K562 (cell line): ENCODE measurements at regions not wholly inside any gene's neighbourhood (a gene's known extent, or its start where the extent isn't known, plus 50 kb on each side); places are given as distances from the start of the nearest gene placed in this dataset.

Experiments
- BRCA1 ChIP-seq, 2 experiments: fragments of 450-650 bp in 1 of 2; sonication (generic) in 1 of 2; formaldehyde crosslinking in 1 of 2; IDR thresholded peaks; 2 replicates each; pipeline versions ENCODE4 v1.5.0 to v1.6.1; 2017 to 2020; ENCODE audit warnings: mild to moderate bottlenecking in 1 of 2, missing genetic modification reagents in 1 of 2
- CHD1 ChIP-seq: fragments of 200-600 bp; sonication (generic); IDR thresholded peaks from one replicate; pipeline ENCODE4 v1.6.1; 2012; ENCODE audit warnings: mild to moderate bottlenecking, moderate library complexity, low read length, inconsistent platforms
- FIP1L1 ChIP-seq: fragments of 200-400 bp; formaldehyde crosslinking; IDR thresholded peaks from 2 replicates; pipeline ENCODE4 v1.6.1; 2018; ENCODE audit warnings: mild to moderate bottlenecking, low read depth, low read length; ENCODE audit not compliant: poor library complexity, severe bottlenecking
- FOXM1 ChIP-seq, 2 experiments: fragments of 450-650 bp in 1 of 2; sonication (generic) in 1 of 2; formaldehyde crosslinking in 1 of 2; IDR thresholded peaks; 2 replicates each; pipeline versions ENCODE4 v1.6.1 to v1.9.0; 2017 to 2022; ENCODE audit warnings: low read depth in 2 of 2, mild to moderate bottlenecking in 2 of 2, missing genetic modification reagents in 1 of 2, moderate library complexity in 1 of 2
- HNRNPK ChIP-seq: fragments of 200-400 bp; formaldehyde crosslinking; IDR thresholded peaks from one replicate; pipeline ENCODE4 v1.6.1; 2018; ENCODE audit warnings: mild to moderate bottlenecking, low read depth, low read length; ENCODE audit not compliant: poor library complexity, severe bottlenecking
- HOXB6 ChIP-seq: fragments of 250-450 bp; sonication (Bioruptor Pico); IDR thresholded peaks from 2 replicates; pipeline ENCODE4 v1.5.1; 2022; ENCODE audit warnings: mild to moderate bottlenecking, borderline replicate concordance
- JUNB ChIP-seq: fragments of 450-650 bp; formaldehyde crosslinking; conservative IDR thresholded peaks from 2 replicates; pipeline ENCODE4 v1.4.0; 2020; ENCODE audit warnings: mild to moderate bottlenecking
- MIER1 ChIP-seq: fragments of 450-650 bp; IDR thresholded peaks from 2 replicates; pipeline ENCODE4 v1.6.1; 2016; ENCODE audit warnings: antibody characterized with exemption, mild to moderate bottlenecking, low read depth
- MTF1 ChIP-seq: fragments of 250-450 bp; sonication (Bioruptor Pico); IDR thresholded peaks from 2 replicates; pipeline ENCODE4 v1.9.0; 2021; ENCODE audit warnings: moderate library complexity, mild to moderate bottlenecking, inconsistent platforms, borderline replicate concordance
- NFXL1 ChIP-seq: fragments of 450-650 bp; formaldehyde crosslinking; IDR thresholded peaks from 2 replicates; pipeline ENCODE4 v1.4.0; 2021; ENCODE audit warnings: mild to moderate bottlenecking
- NR4A1 ChIP-seq, 2 experiments: fragments of 250-450 bp in 1 of 2; fragments of 450-650 bp in 1 of 2; sonication (Bioruptor Pico) in 1 of 2; IDR thresholded peaks; 2 replicates each; pipeline versions ENCODE4 v1.4.0 to v1.6.1; 2016 to 2020; ENCODE audit warnings: mild to moderate bottlenecking in 2 of 2, missing compliant biosample characterization in 1 of 2, missing genetic modification characterization in 1 of 2, moderate library complexity in 1 of 2
- PPARD ChIP-seq: fragments of 250-450 bp; sonication (Bioruptor Pico); IDR thresholded peaks from 2 replicates; pipeline ENCODE4 v1.8.0; 2022; ENCODE audit warnings: inconsistent platforms, mild to moderate bottlenecking, moderate library complexity
- PRPF4 ChIP-seq: fragments of 200-400 bp; formaldehyde crosslinking; IDR thresholded peaks from one replicate; pipeline ENCODE4 v1.6.1; 2017; ENCODE audit warnings: low read length, low read depth, mild to moderate bottlenecking; ENCODE audit not compliant: insufficient read depth, poor library complexity, severe bottlenecking
- ZNF384 ChIP-seq: IDR thresholded peaks from 2 replicates; pipeline ENCODE4 v1.6.1; 2012; ENCODE audit warnings: low read depth, low read length, improper control_type of control experiment
- ZNF717 ChIP-seq: fragments of 250-450 bp; sonication (Bioruptor Pico); IDR thresholded peaks from 2 replicates; pipeline ENCODE4 v1.5.0; 2021
- TF ChIP-seq, protein P1 (sequence below): fragments of 450-650 bp; IDR thresholded peaks from 2 replicates; pipeline ENCODE4 v1.6.1; 2018; ENCODE audit not compliant: partially characterized antibody
- TF ChIP-seq, protein P2 (sequence below): sonication (generic); formaldehyde crosslinking; IDR thresholded peaks from 2 replicates; pipeline ENCODE4 v1.8.0; 2022; ENCODE audit warnings: missing genetic modification reagents, mild to moderate bottlenecking, borderline replicate concordance
- TF ChIP-seq, protein P3 (sequence below), 2 experiments: fragments of 250-450 bp in 1 of 2; fragments of 450-650 bp in 1 of 2; sonication (Bioruptor Pico) in 1 of 2; IDR thresholded peaks; 2 replicates each; pipeline versions ENCODE4 v1.6.1 to v1.8.0; 2016 to 2021; ENCODE audit warnings: mild to moderate bottlenecking in 2 of 2, moderate library complexity in 2 of 2, missing compliant biosample characterization in 1 of 2, missing genetic modification characterization in 1 of 2

DNA sequence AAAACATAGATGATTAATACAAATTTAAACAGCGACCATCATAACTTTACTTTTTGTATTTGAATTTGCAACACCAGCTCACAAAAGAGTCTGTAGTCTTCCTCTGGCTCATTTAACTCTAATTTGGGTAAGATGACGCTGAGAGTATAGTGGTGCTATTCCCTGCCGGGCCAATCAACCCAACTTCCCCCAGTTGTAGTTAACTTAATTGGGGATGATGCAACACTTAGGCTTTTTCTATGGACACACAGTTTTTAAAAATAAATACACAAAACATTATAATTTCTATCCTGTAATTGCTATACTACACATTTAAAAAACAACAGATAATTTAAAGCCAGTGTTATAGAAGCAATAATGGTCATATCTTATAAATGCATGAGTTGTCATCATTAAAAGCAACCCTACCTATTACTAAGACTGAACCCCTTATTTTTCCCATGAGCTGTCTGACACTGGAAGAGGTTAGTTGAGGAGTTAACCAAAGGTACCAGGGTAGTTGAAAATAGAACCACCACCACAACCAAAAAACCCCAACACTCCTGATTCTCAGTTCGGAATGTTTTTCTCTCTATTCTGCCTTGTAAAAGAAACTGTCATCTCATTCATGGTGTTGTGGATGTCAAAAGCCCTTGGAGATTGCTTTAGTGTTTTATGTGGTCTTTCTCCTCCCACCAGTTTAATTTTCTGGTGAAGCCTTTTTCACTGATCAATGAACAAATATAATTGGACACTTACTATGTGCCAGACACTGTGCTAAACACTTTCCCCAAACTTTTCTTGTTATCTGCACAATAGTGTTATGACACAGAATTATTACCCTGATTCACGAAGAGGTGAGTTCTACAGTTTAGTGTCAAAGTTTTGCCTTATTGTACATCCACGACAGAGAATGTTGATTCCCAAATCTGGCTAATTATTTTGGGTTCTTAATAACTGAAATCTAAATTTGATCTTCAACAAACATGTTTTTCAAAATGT is 61.5 kb upstream of the RAPGEF2 start (continued):
- TF ChIP-seq FIP1L1 (no peak), HNRNPK (no peak), MTF1 (CRISPR knock-in tag) (no peak), PRPF4 (no peak), MIER1 (no peak), NFXL1 (CRISPR knock-in tag) (0 out of 2 replicates have a peak, but pooled peaks have one; percentile 13), HOXB6 (CRISPR knock-in tag) (no peak), JUNB (CRISPR knock-in tag) (no peak), PPARD (no peak), ZNF384 (no peak), NR4A1 (CRISPR knock-in tag; IDR thresholded peaks at IDR 0.05) (no peak), NR4A1 (tag; IDR thresholded peaks at IDR 0.05) (no peak; the same call in 1 of the 2 replicates), ZNF717 (0 out of 2 replicates have a peak, but pooled peaks have one; percentile 48), BRCA1 (IDR thresholded peaks at IDR 0.05) (no peak), BRCA1 (CRISPR knock-in tag; IDR thresholded peaks at IDR 0.05) (no peak), CHD1 (no peak), FOXM1 (IDR thresholded peaks at IDR 0.05; ENCODE audit: low read depth) (peak; percentile 80; the same call in 1 of the 2 replicates), FOXM1 (CRISPR knock-in tag; IDR thresholded peaks at IDR 0.05; ENCODE audit: low read depth) (no peak)
- TF ChIP-seq, protein P1, sequence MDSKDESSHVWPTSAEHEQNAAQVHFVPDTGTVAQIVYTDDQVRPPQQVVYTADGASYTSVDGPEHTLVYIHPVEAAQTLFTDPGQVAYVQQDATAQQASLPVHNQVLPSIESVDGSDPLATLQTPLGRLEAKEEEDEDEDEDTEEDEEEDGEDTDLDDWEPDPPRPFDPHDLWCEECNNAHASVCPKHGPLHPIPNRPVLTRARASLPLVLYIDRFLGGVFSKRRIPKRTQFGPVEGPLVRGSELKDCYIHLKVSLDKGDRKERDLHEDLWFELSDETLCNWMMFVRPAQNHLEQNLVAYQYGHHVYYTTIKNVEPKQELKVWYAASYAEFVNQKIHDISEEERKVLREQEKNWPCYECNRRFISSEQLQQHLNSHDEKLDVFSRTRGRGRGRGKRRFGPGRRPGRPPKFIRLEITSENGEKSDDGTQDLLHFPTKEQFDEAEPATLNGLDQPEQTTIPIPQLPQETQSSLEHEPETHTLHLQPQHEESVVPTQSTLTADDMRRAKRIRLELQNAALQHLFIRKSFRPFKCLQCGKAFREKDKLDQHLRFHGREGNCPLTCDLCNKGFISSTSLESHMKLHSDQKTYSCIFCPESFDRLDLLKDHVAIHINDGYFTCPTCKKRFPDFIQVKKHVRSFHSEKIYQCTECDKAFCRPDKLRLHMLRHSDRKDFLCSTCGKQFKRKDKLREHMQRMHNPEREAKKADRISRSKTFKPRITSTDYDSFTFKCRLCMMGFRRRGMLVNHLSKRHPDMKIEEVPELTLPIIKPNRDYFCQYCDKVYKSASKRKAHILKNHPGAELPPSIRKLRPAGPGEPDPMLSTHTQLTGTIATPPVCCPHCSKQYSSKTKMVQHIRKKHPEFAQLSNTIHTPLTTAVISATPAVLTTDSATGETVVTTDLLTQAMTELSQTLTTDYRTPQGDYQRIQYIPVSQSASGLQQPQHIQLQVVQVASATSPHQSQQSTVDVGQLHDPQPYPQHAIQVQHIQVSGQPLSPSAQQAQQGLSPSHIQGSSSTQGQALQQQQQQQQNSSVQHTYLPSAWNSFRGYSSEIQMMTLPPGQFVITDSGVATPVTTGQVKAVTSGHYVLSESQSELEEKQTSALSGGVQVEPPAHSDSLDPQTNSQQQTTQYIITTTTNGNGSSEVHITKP = no peak
- TF ChIP-seq, protein P2, sequence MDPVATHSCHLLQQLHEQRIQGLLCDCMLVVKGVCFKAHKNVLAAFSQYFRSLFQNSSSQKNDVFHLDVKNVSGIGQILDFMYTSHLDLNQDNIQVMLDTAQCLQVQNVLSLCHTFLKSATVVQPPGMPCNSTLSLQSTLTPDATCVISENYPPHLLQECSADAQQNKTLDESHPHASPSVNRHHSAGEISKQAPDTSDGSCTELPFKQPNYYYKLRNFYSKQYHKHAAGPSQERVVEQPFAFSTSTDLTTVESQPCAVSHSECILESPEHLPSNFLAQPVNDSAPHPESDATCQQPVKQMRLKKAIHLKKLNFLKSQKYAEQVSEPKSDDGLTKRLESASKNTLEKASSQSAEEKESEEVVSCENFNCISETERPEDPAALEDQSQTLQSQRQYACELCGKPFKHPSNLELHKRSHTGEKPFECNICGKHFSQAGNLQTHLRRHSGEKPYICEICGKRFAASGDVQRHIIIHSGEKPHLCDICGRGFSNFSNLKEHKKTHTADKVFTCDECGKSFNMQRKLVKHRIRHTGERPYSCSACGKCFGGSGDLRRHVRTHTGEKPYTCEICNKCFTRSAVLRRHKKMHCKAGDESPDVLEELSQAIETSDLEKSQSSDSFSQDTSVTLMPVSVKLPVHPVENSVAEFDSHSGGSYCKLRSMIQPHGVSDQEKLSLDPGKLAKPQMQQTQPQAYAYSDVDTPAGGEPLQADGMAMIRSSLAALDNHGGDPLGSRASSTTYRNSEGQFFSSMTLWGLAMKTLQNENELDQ (CRISPR knock-in tag) = no peak
- TF ChIP-seq, protein P3, sequence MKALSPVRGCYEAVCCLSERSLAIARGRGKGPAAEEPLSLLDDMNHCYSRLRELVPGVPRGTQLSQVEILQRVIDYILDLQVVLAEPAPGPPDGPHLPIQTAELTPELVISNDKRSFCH (CRISPR knock-in tag; IDR thresholded peaks at IDR 0.05) = no peak
- TF ChIP-seq, protein P3 (tag; IDR thresholded peaks at IDR 0.05) = no peak
